ENCODE measurements at regions not wholly inside any gene's neighbourhood (a gene's known extent, or its start where the extent isn't known, plus 50 kb on each side); places are given as distances from the start of the nearest gene placed in this dataset.

DNA sequence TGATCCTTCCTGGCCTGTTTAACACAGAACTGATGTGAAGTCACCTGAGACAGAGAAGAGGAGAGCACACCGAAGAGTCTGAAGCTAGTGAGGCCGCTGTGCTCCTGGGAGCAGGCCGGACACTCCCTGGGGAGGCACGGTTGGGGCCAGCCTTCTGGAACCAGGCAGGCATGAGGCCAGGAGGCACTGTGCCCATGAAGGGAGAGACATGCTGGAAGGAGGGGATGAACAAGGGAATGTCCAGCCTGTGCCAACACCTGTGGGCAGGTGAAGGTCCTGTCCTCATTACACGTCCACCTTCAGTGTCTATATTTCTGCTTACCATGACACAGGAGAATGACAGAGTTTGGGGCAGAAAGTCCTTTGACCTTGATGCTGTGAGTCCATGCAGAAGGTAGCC lies 183.8 kb upstream of the S1PR3 start:
- no peaks in the 10 kb centered on the region for H3K27me3 ChIP-seq (ENCODE audit: insufficient read depth, low read length)
- H3K27ac ChIP-seq (ENCODE audit: low read depth, low read length), result no peak overlapping the region
- DNase-seq, result no peak
- no peak overlapping the region for H3K4me3 ChIP-seq (ENCODE audit: low read length in 2 of 2)
- H3K36me3 ChIP-seq (ENCODE audit: insufficient read depth, low read length), result no peaks in the 10 kb centered on the region
- H3K9me3 ChIP-seq (ENCODE audit: control insufficient read depth in 1 of 2, low read length in 2 of 2), result no peaks in the 10 kb centered on the region
- H3K27ac Mint-ChIP-seq, result no peak overlapping the region
- H3K4me3 Mint-ChIP-seq, result no peak overlapping the region
- POLR2A ChIA-PET (ENCODE audit: partially characterized antibody), result no interaction called here
- peaks cover 0 to 4% (median 0%) of the 10 kb centered on the region in 8 donors for H3K9me3 Mint-ChIP-seq
- CTCF ChIA-PET (ENCODE audit: partially characterized antibody), result no interaction called here
- peaks cover 10 to 24% of the 10 kb centered on the region in 2 donors for H3K27me3 Mint-ChIP-seq
- H3K4me1 ChIP-seq (ENCODE audit: insufficient read depth, low read length), result no peaks in the 10 kb centered on the region
- H3K4me1 Mint-ChIP-seq, result no peaks in the 10 kb centered on the region
- H3K36me3 Mint-ChIP-seq, result no peaks in the 10 kb centered on the region
- intact Hi-C loops (cut with micrococcal nuclease), result no loop called here

DNA sequence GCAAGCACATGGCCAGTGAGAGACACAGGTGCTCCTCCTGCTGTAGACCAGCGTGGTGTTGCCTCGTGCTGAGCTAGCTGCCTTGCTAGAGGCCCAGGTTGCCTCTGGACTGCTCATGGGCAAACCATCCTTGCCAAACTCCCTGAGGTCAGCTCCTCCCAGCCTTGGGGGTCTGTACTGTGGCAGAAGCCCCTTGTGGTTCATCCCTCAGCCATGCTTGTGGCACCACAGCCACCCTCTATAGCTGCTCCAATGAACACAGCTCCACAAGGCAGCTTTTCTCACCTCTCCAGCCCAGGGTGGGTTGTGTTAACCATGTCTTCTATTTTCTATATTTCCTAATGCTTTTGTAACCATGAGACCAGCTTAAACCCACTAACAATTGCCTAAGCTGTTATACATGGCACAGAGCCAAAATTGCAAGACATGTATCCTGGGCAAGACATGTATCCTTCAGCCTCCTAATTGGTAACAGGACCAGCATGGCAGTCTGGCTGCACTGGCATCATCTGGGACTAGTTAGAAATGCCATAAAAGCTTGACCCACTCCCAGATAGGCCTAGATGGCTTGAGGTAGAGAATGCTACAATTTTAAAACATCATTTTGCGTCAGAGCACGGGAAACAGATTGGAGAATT lies 183.1 kb upstream of the S1PR3 start:
- Histone ChIP-seq H3K36me3 (ENCODE audit: insufficient read depth, low read length) (no peaks in the 10 kb centered on the region), H3K4me1 (ENCODE audit: insufficient read depth, low read length) (no peaks in the 10 kb centered on the region), H3K27me3 (ENCODE audit: insufficient read depth, low read length) (no peaks in the 10 kb centered on the region), H3K27ac (ENCODE audit: low read depth, low read length) (no peak overlapping the region), H3K9me3 (ENCODE audit: control insufficient read depth in 1 of 2, low read length in 2 of 2) (no peaks in the 10 kb centered on the region), H3K4me3 (ENCODE audit: low read length in 2 of 2) (no peak overlapping the region)
- H3K4me1 Mint-ChIP-seq, result no peaks in the 10 kb centered on the region
- ChIA-PET POLR2A (ENCODE audit: partially characterized antibody) (no interaction called here), CTCF (ENCODE audit: partially characterized antibody) (no interaction called here)
- H3K27me3 Mint-ChIP-seq, result peaks cover 13 to 18% of the 10 kb centered on the region in 2 donors
- H3K9me3 Mint-ChIP-seq, result peaks cover 0 to 4% (median 0%) of the 10 kb centered on the region in 8 donors
- DNase-seq, result no peak
- no peaks in the 10 kb centered on the region for H3K36me3 Mint-ChIP-seq
- H3K27ac Mint-ChIP-seq, result no peak overlapping the region
- H3K4me3 Mint-ChIP-seq, result no peak overlapping the region
- intact Hi-C loops (cut with micrococcal nuclease), result no loop called here

DNA sequence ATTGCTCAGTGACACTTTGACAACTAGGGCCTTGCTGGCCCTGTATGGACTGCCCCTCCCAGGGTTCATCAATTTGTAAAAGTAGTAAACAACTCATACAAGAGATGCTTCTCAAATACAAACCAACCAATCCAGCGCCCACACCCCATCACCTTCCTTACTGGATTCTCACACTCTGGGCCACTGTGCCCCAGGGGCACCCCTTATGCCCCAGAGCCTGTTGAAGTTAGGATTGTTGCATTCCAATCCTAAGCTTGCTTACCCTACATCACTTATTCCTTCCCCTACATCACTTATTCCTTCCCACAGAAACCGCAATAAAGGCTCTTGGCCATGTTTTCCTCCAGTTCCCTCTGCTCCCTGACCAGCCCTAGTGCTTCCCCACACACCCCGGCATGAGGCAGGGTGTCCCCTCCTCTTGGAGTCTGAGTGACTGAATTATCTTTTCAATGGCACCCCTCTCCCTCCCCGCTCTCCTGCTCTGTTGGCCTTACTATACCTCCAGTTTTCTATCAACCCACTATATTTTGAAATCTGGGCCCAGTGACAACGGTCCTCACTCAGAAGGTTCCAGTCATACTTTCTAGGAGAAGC lies 182.4 kb upstream of the S1PR3 start:
- Mint-ChIP-seq H3K27ac (no peak overlapping the region), H3K27me3 (peaks cover 7 to 12% of the 10 kb centered on the region in 2 donors), H3K9me3 (peaks cover 0 to 4% (median 0%) of the 10 kb centered on the region in 8 donors), H3K4me1 (no peaks in the 10 kb centered on the region), H3K36me3 (no peaks in the 10 kb centered on the region), H3K4me3 (no peak overlapping the region)
- H3K4me1 ChIP-seq (ENCODE audit: insufficient read depth, low read length), result no peaks in the 10 kb centered on the region
- no peaks in the 10 kb centered on the region for H3K36me3 ChIP-seq (ENCODE audit: insufficient read depth, low read length)
- no peak overlapping the region for H3K4me3 ChIP-seq (ENCODE audit: low read length in 2 of 2)
- no peaks in the 10 kb centered on the region for H3K27me3 ChIP-seq (ENCODE audit: insufficient read depth, low read length)
- no peak overlapping the region for H3K27ac ChIP-seq (ENCODE audit: low read depth, low read length)
- H3K9me3 ChIP-seq (ENCODE audit: control insufficient read depth in 1 of 2, low read length in 2 of 2), result no peaks in the 10 kb centered on the region
- DNase-seq, result no peak
- ChIA-PET CTCF (ENCODE audit: partially characterized antibody) (no interaction called here), POLR2A (ENCODE audit: partially characterized antibody) (no interaction called here)
- intact Hi-C loops (cut with micrococcal nuclease), result no loop called here

DNA sequence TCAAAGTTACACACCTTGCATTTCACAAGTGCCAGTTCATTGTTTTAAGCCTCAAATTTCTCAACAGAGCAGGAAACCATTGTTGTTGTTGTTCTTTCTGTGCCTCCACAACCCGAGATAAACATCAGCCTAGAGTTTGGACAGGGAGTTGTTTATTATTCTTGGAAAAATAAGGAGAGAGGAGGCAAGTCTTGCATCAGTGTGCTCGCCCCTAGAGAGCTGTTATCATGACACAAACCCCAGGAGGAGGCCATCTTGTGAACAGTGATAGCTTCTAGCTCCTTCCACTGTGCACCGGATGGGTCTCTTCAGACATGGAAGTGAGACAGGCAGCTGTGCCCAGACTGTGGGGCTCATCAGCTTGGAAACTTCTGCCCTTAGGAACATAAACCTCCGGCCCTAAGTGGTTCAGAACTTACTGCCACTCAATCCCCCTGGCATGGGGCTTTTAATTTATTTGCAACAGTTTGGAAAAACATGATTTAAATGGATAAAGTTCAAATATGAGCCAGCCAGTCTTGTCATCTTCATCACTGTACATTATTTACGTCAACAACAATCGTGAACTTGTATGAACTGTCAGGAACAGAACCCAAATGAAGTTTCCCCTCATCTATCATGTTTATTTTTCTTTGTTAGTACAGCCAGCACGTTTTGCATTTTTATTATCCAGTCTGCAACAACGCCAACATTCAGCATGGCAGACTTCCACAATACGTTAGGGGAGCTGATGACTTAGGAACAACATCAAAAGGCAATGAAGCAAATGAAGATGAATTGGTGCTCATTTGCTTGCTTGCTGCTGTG lies 181.7 kb upstream of the S1PR3 start:
- Histone ChIP-seq H3K27ac (ENCODE audit: low read depth, low read length) (no peak overlapping the region), H3K4me3 (ENCODE audit: low read length in 2 of 2) (no peak overlapping the region), H3K27me3 (ENCODE audit: insufficient read depth, low read length) (no peaks in the 10 kb centered on the region), H3K9me3 (ENCODE audit: control insufficient read depth in 1 of 2, low read length in 2 of 2) (no peaks in the 10 kb centered on the region), H3K4me1 (ENCODE audit: insufficient read depth, low read length) (no peaks in the 10 kb centered on the region), H3K36me3 (ENCODE audit: insufficient read depth, low read length) (no peaks in the 10 kb centered on the region)
- Mint-ChIP-seq H3K36me3 (no peaks in the 10 kb centered on the region), H3K27ac (no peak overlapping the region), H3K4me1 (no peaks in the 10 kb centered on the region), H3K9me3 (peaks cover 0 to 4% (median 0%) of the 10 kb centered on the region in 8 donors), H3K27me3 (peaks cover 6 to 11% of the 10 kb centered on the region in 2 donors), H3K4me3 (no peak overlapping the region)
- POLR2A ChIA-PET (ENCODE audit: partially characterized antibody), result no interaction called here
- CTCF ChIA-PET (ENCODE audit: partially characterized antibody), result no interaction called here
- intact Hi-C loops (cut with micrococcal nuclease), result no loop called here
- DNase-seq, result no peak

DNA sequence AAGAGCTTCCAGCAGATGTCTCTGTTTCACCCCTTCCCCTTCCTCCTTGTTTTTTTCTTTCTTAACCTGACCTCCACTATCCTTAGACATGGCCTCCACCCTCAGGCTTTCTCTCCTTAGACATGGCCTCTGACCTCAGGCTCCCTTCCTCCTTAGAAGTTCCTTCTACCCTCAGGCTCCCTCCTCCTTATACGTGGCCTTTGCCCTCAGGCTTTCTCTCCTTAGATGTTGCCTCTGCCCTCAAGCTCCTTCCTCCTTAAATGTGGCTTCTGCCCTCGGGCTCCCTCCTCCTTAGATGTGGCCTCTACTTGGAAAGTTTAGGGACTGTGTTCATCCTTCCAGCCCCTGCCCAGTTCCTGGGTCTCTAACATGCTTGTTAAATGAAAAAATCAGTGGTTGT lies 180.4 kb upstream of the S1PR3 start:
- POLR2A ChIA-PET (ENCODE audit: partially characterized antibody), result no interaction called here
- H3K27ac ChIP-seq (ENCODE audit: low read depth, low read length), result no peak overlapping the region
- CTCF ChIA-PET (ENCODE audit: partially characterized antibody), result no interaction called here
- Mint-ChIP-seq H3K27me3 (peaks cover 16% of the 10 kb centered on the region in 2 donors), H3K9me3 (peaks cover 0 to 4% (median 0%) of the 10 kb centered on the region in 8 donors), H3K4me1 (no peaks in the 10 kb centered on the region), H3K27ac (no peak overlapping the region), H3K36me3 (no peaks in the 10 kb centered on the region), H3K4me3 (no peak overlapping the region)
- no peak for DNase-seq
- H3K9me3 ChIP-seq (ENCODE audit: control insufficient read depth in 1 of 2, low read length in 2 of 2), result no peaks in the 10 kb centered on the region
- no peaks in the 10 kb centered on the region for H3K36me3 ChIP-seq (ENCODE audit: insufficient read depth, low read length)
- H3K4me1 ChIP-seq (ENCODE audit: insufficient read depth, low read length), result no peaks in the 10 kb centered on the region
- H3K4me3 ChIP-seq (ENCODE audit: low read length in 2 of 2), result no peak overlapping the region
- intact Hi-C loops (cut with micrococcal nuclease), result no loop called here
- H3K27me3 ChIP-seq (ENCODE audit: insufficient read depth, low read length), result no peaks in the 10 kb centered on the region

DNA sequence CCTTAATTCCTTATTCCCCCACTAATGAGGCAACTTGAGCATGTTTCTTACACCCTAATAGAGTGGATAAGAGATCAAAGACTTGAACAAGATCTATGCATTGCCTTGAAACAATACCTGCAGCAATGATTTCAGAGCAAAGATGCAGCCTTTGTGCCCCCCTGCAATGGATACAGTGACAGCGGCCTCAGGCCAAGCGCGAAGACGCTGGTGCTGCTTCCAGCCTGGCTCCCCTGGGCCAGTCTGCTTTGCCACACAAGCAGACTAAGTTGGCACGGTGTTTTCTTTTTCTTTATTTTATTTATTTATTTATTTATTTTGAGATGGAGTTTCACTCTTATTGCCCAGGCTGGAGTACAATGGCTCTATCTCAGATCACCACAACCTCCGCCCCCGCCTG lies 179.8 kb upstream of the S1PR3 start:
- no peak overlapping the region for H3K4me3 Mint-ChIP-seq
- no peak overlapping the region for H3K27ac ChIP-seq (ENCODE audit: low read depth, low read length)
- no peak for DNase-seq
- H3K4me1 ChIP-seq (ENCODE audit: insufficient read depth, low read length), result no peaks in the 10 kb centered on the region
- H3K27ac Mint-ChIP-seq, result no peak overlapping the region
- ChIA-PET CTCF (ENCODE audit: partially characterized antibody) (no interaction called here), POLR2A (ENCODE audit: partially characterized antibody) (no interaction called here)
- peaks cover 16% of the 10 kb centered on the region in 2 donors for H3K27me3 Mint-ChIP-seq
- H3K9me3 Mint-ChIP-seq, result peaks cover 0 to 4% (median 0%) of the 10 kb centered on the region in 8 donors
- H3K9me3 ChIP-seq (ENCODE audit: control insufficient read depth in 1 of 2, low read length in 2 of 2), result no peaks in the 10 kb centered on the region
- H3K36me3 ChIP-seq (ENCODE audit: insufficient read depth, low read length), result no peaks in the 10 kb centered on the region
- H3K4me1 Mint-ChIP-seq, result no peaks in the 10 kb centered on the region
- no peaks in the 10 kb centered on the region for H3K27me3 ChIP-seq (ENCODE audit: insufficient read depth, low read length)
- no peak overlapping the region for H3K4me3 ChIP-seq (ENCODE audit: low read length in 2 of 2)
- intact Hi-C loops (cut with micrococcal nuclease), result no loop called here
- H3K36me3 Mint-ChIP-seq, result no peaks in the 10 kb centered on the region

DNA sequence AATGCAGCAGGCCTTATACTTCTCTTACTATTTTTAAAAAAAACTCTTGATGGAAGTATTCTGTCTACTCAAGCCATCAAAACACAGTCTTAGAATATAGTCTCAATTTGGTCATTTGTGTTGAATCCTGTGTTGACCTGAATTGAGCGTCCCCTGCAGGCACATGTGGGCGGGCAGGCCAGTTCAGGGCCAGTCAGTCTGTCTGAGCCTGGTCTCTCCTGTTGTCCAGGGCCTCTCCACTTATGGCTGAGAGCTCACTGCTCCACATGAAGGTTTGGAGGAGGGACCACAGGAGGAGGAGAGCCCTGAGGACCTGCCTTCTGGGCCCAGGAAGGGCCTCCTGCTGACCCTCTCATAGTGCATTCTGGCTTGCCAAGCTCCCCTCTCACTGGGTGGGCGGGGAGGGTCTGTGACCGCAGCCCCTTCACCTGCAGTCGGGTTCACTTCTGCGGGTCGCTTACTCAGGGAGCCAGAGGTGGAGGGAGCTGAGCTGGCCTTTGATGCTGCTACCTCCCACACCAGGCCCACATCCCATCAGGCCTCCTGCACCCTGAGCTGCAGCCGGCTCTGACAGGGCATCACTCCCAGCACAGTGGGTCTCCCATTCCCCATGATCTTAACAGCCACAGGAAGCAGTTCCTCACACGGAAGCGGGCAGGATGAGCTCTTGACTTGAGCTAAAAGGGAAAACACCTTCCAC lies 178.2 kb upstream of the S1PR3 start:
- H3K27ac Mint-ChIP-seq, result no peak overlapping the region
- Histone ChIP-seq H3K27me3 (ENCODE audit: insufficient read depth, low read length) (no peaks in the 10 kb centered on the region), H3K27ac (ENCODE audit: low read depth, low read length) (no peak overlapping the region), H3K4me1 (ENCODE audit: insufficient read depth, low read length) (no peaks in the 10 kb centered on the region), H3K36me3 (ENCODE audit: insufficient read depth, low read length) (no peaks in the 10 kb centered on the region), H3K9me3 (ENCODE audit: control insufficient read depth in 1 of 2, low read length in 2 of 2) (no peaks in the 10 kb centered on the region), H3K4me3 (ENCODE audit: low read length in 2 of 2) (no peak overlapping the region)
- H3K9me3 Mint-ChIP-seq, result peaks cover 0 to 1% (median 0%) of the 10 kb centered on the region in 8 donors
- peaks cover 16% of the 10 kb centered on the region in 2 donors for H3K27me3 Mint-ChIP-seq
- intact Hi-C loops (cut with micrococcal nuclease), result no loop called here
- CTCF ChIA-PET (ENCODE audit: partially characterized antibody), result no interaction called here
- POLR2A ChIA-PET (ENCODE audit: partially characterized antibody), result no interaction called here
- H3K4me3 Mint-ChIP-seq, result no peak overlapping the region
- DNase-seq, result no peak
- no peaks in the 10 kb centered on the region for H3K36me3 Mint-ChIP-seq
- H3K4me1 Mint-ChIP-seq, result no peaks in the 10 kb centered on the region
